Heart left ventricle (tissue), 16 donors: ENCODE measurements at regions not wholly inside any gene's neighbourhood (a gene's known extent, or its start where the extent isn't known, plus 50 kb on each side); places are given as distances from the start of the nearest gene placed in this dataset.

Experiments used
- ATAC-seq, 4 donors: fragments of 200-7000 bp; cut with Tn5 transposase; one replicate each; pipeline ENCODE4 v1.9.1; 2020 to 2022; ENCODE audit warnings: moderate library complexity in 4 of 4, mild to moderate bottlenecking in 3 of 4, moderate number of reproducible peaks in 1 of 4
- DNase-seq, 5 donors: peaks; one replicate each; pipeline ENCODE4 v3.0.0-alpha.2; 2020
- H3K27ac ChIP-seq, 12 donors: fragments of 200-600 bp; sonication (generic) in 4 of 12; one replicate each; pipeline versions ENCODE4 v1.5.0 to v1.8.0; 2016 to 2022; ENCODE audit warnings: mild to moderate bottlenecking in 2 of 12
- H3K27me3 ChIP-seq, 9 donors: fragments of 200-600 bp; sonication (generic) in 2 of 9; one replicate each; pipeline versions ENCODE4 v1.5.1 to v1.8.0; 2016 to 2022; ENCODE audit warnings: mild to moderate bottlenecking in 3 of 9
- H3K36me3 ChIP-seq, 9 donors: fragments of 200-600 bp; sonication (generic) in 2 of 9; one replicate each; pipeline versions ENCODE4 v1.5.0 to v1.8.0; 2018 to 2022; ENCODE audit warnings: mild to moderate bottlenecking in 2 of 9
- H3K4me1 ChIP-seq, 12 donors: fragments of 200-600 bp; sonication (generic) in 4 of 12; one replicate each; pipeline versions ENCODE4 v1.5.0 to v1.8.0; 2016 to 2022; ENCODE audit warnings: mild to moderate bottlenecking in 3 of 12
- H3K4me3 ChIP-seq, 12 donors: fragments of 200-600 bp; sonication (generic) in 4 of 12; one replicate each; pipeline versions ENCODE4 v1.5.0 to v1.8.0; 2017 to 2022; ENCODE audit warnings: mild to moderate bottlenecking in 9 of 12, moderate library complexity in 4 of 12
- H3K9me3 ChIP-seq, 12 donors: fragments of 200-600 bp; sonication (generic) in 4 of 12; one replicate each; pipeline versions ENCODE4 v1.5.0 to v1.8.0; 2016 to 2022; ENCODE audit warnings: mild to moderate bottlenecking in 1 of 12
- CTCF ChIP-seq, 12 donors: fragments of 200-600 bp; sonication (generic) in 4 of 12; IDR thresholded peaks; one replicate each; pipeline versions ENCODE4 v1.5.0 to v1.8.0; 2018 to 2022; ENCODE audit warnings: antibody characterized with exemption in 12 of 12, mild to moderate bottlenecking in 5 of 12
- POLR2A ChIP-seq, 2 donors: fragments of 450-650 bp; IDR thresholded peaks; one replicate each; pipeline ENCODE4 v1.6.1; 2017; ENCODE audit warnings: antibody characterized with exemption in 2 of 2, mild to moderate bottlenecking in 2 of 2, moderate library complexity in 2 of 2
- WGBS, 4 donors: extraction: QIAGEN DNeasy Blood & Tissue Kit in 2 of 4; methylation state at CpG; one replicate each; pipeline versions ENCODE4 v1.1.5 to v1.1.7; 2013 to 2018; 5-methylcytosine and 5-hydroxymethylcytosine counted together
- intact Hi-C, 10 donors: fragments of 100-400 bp; cut with DNase I; formaldehyde crosslinking; loops; one replicate each; pipeline versions ENCODE4 v1.11.1 to v1.14.2; 2022
- donor health status: ischemic (EF 13 %, LVEDD 7.1; RV severe dilation, severe dysfunction).
- donor health status: healthy with polysubstance abuse.
- donor health status: DM: no; HTN: yes; CAD: no.
- donor health status: DM: no; HTN: no; CAD: no.
- donor health status: ischemic (EF 25% LVEDD 6.9; RV normal size, moderate dysfunction).
- donor health status: ischemic (EF 25% LVEDD 5.7; RV mildly dilated, moderate dysfunction).
- donor health status: healthy.
- donor health status: DM: yes; HTN: yes; CAD: no.
- donor health status: ischemic (EF 35%, LVEDD 5.7; RV mildly dilated, moderate dysfunction).
- donor health status: nonischemic (EF 11% LVEDD 7.7; RV severe dilation, severe dysfunction).
- donor health status: DM: yes; HTN: yes; CAD: no.
- donor health status: PGD.
- donor health status: ischemic (EF 29% LVEDD 5.4; RV normal size, mild dysfunction).
- donor health status: nonischemic (EF 23%, LVEDD 6.1; RV moderate dilation, normal function).

DNA sequence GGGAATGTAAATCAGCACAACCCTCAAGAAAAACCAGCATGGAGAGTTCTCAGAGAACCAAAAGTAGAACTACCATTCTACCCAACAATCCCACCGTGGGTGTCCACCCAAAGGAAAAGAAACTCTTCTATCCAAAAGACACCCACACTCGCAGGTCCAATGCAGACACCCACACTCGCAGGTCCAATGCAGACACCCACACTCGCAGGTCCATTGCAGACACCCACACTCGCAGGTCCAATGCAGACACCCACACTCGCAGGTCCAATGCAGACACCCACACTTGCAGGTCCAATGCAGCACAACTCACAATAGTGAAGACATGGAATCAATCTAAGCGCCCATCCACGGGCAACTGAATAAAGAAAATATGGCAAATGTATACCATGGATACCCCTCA lies 77.0 kb upstream of the RPH3AL start:
- Histone ChIP-seq H3K9me3 (peaks cover 0 to 16% (median 9%) of the 10 kb centered on the region in 12 donors), H3K4me3 (no peak overlapping the region), H3K36me3 (no peaks in the 10 kb centered on the region), H3K27me3 (no peaks in the 10 kb centered on the region), H3K27ac (no peak overlapping the region), H3K4me1 (no peaks in the 10 kb centered on the region)
- TF ChIP-seq POLR2A (IDR thresholded peaks at IDR 0.05) (no peak), CTCF (IDR thresholded peaks at IDR 0.05) (no peak)
- 90 to 97% (median 95%) methylated on average over 8 of the region's 8 CpGs for WGBS, 4 donors
- intact Hi-C loops = no loop called here
- ATAC-seq (no peak), DNase-seq (no peak)

GRCh38 chr17:428414-428813 lies 75.8 kb upstream of the RPH3AL start:
- DNase-seq = no peak
- TF ChIP-seq CTCF (IDR thresholded peaks at IDR 0.05) = no peak
- no peak for TF ChIP-seq POLR2A (IDR thresholded peaks at IDR 0.05)
- Histone ChIP-seq H3K4me1 (no peaks in the 10 kb centered on the region), H3K4me3 (no peak overlapping the region), H3K27me3 (no peaks in the 10 kb centered on the region), H3K9me3 (peaks cover 0 to 16% (median 9%) of the 10 kb centered on the region in 12 donors), H3K27ac (no peak overlapping the region), H3K36me3 (no peaks in the 10 kb centered on the region)
- intact Hi-C loops = no loop called here
- 94 to 98% (median 97%) methylated on average over 3 of the region's 3 CpGs for WGBS, 4 donors
- ATAC-seq = no peak

DNA sequence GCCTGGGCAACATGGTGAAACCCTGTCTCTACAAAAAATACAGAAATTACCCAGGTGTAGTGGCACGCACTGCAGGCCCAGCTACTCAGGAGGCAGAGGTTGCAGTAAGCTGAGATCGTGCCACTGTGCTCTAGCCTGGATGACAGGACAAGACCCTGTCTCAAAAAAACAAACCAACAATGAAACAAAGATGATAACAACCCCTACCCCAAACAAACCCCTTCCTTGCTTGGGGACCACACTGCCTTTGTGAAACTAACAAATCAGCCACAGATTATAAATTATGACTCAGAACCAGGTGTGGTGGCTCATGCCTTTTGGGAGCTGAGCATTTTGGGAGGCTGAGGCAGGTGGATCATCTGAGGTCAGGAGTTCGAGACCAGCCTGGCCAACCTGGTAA lies 75.3 kb upstream of the RPH3AL start:
- TF ChIP-seq CTCF (IDR thresholded peaks at IDR 0.05) (no peak), POLR2A (IDR thresholded peaks at IDR 0.05) (no peak)
- WGBS, 4 donors = 80 to 91% (median 86%) methylated on average over 3 of the region's 3 CpGs

DNA sequence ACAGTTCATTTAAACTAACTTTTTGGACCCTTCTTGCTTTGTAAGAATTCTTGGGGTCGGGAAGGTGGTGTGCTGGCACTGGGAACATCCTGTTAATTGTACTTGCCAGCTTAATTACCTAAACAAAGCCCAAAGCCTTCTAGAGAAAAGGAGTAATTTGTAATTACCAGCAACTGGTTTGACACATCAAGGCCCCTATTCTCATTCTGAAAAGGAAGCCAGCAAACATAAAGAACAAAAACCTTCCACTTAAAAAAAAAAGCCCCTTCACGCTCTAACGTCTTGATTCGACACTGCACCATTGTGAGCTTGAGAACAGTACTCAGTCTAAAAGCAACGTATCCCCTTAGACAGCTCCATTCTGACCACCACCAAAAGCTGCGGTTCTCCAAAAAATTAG lies 74.7 kb upstream of the RPH3AL start:
- H3K4me1 ChIP-seq = no peaks in the 10 kb centered on the region
- H3K4me3 ChIP-seq = no peak overlapping the region
- 48 to 53% (median 51%) methylated on average over 6 of the region's 6 CpGs for WGBS, 4 donors
- H3K27ac ChIP-seq = no peak overlapping the region
- TF ChIP-seq POLR2A (IDR thresholded peaks at IDR 0.05) (no peak), CTCF (IDR thresholded peaks at IDR 0.05) (no peak)
- H3K36me3 ChIP-seq = no peaks in the 10 kb centered on the region
- DNase-seq = no peak
- ATAC-seq = no peak
- H3K9me3 ChIP-seq = peaks cover 0 to 16% (median 9%) of the 10 kb centered on the region in 12 donors
- H3K27me3 ChIP-seq = no peaks in the 10 kb centered on the region
- intact Hi-C loops = no loop called here

More for the DNA sequence above, 75.3 kb upstream of the RPH3AL start:
- DNase-seq (no peak), ATAC-seq (no peak)
- Histone ChIP-seq H3K36me3 (no peaks in the 10 kb centered on the region), H3K4me1 (no peaks in the 10 kb centered on the region), H3K9me3 (peaks cover 0 to 16% (median 9%) of the 10 kb centered on the region in 12 donors), H3K4me3 (no peak overlapping the region), H3K27ac (no peak overlapping the region), H3K27me3 (no peaks in the 10 kb centered on the region)
- intact Hi-C loops = no loop called here
